K562 (cell line): ENCODE measurements at regions not wholly inside any gene's neighbourhood (a gene's known extent, or its start where the extent isn't known, plus 50 kb on each side); places are given as distances from the start of the nearest gene placed in this dataset.

Experiments
- ARID2 ChIP-seq: fragments of 450-650 bp; IDR thresholded peaks from 2 replicates; pipeline ENCODE4 v1.6.1; 2017; ENCODE audit warnings: antibody characterized with exemption, mild to moderate bottlenecking
- CHD1 ChIP-seq: fragments of 200-600 bp; sonication (generic); IDR thresholded peaks from one replicate; pipeline ENCODE4 v1.6.1; 2012; ENCODE audit warnings: mild to moderate bottlenecking, moderate library complexity, low read length, inconsistent platforms
- ETV1 ChIP-seq: fragments of 450-650 bp; conservative IDR thresholded peaks from 2 replicates; pipeline ENCODE4 v1.6.1; 2016; ENCODE audit warnings: missing genetic modification characterization, control low read depth, low read depth, missing compliant biosample characterization
- HDAC3 ChIP-seq: fragments of 450-650 bp; IDR thresholded peaks from 2 replicates; pipeline ENCODE4 v1.6.1; 2018; ENCODE audit warnings: borderline replicate concordance, mild to moderate bottlenecking, moderate library complexity; ENCODE audit not compliant: partially characterized antibody
- HMG20A ChIP-seq: fragments of 450-650 bp; formaldehyde crosslinking; conservative IDR thresholded peaks from 2 replicates; pipeline ENCODE4 v1.4.0; 2020; ENCODE audit warnings: mild to moderate bottlenecking, mixed read lengths
- NCOA1 ChIP-seq: fragments of 450-650 bp; IDR thresholded peaks from 2 replicates; pipeline ENCODE4 v1.6.1; 2016; ENCODE audit warnings: low read depth
- NFATC3 ChIP-seq: fragments of 450-650 bp; IDR thresholded peaks from 2 replicates; pipeline ENCODE4 v1.6.1; 2017; ENCODE audit warnings: mild to moderate bottlenecking
- TF ChIP-seq, protein P1 (sequence below): fragments of 450-650 bp; IDR thresholded peaks from 2 replicates; pipeline ENCODE4 v1.6.1; 2016; ENCODE audit warnings: low read depth
- TF ChIP-seq, protein P2 (sequence below): fragments of 250-450 bp; sonication (Bioruptor Pico); IDR thresholded peaks from 2 replicates; pipeline ENCODE4 v1.4.0; 2020; ENCODE audit warnings: mild to moderate bottlenecking
- TF ChIP-seq, protein P3 (sequence below): fragments of 450-650 bp; IDR thresholded peaks from 2 replicates; pipeline ENCODE4 v1.7.1; 2018; ENCODE audit warnings: mild to moderate bottlenecking, low read depth; ENCODE audit not compliant: partially characterized antibody

DNA sequence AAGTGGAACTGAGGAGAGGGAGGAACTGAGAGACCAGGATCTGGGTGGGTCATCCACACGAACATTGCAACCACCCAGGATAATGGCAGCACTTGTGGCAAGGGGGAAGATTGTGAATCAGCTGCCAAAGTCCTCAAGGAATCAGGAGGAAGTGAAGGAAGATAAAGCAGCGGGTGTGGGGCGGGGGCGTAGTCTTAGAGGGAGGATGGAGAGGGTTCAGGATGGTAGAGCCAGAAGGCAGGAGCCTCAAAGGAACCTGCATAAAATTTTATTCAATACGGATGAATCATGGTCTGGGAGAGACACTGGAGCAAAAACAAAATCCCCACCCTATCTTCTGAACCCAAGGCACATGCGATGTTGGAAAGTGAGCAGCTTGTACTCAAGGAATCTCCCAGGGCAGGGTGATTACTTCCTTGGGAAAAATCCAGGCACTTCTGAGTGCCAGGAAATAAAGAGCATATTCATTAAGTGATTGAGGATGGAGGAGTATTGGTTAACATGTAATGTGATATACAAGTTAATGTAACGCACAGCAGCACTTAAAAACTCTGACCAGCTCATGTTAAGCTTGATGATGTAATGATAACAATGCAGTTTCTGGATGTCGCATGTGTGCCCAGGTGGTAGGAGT, 82.0 kb upstream of the B3GAT2 start (continued):
- TF ChIP-seq ARID2 (no peak), NCOA1 (no peak), HMG20A (CRISPR knock-in tag) (no peak), ETV1 (tag) (no peak), HDAC3 (no peak), NFATC3 (no peak), CHD1 (no peak)
- TF ChIP-seq, protein P1, sequence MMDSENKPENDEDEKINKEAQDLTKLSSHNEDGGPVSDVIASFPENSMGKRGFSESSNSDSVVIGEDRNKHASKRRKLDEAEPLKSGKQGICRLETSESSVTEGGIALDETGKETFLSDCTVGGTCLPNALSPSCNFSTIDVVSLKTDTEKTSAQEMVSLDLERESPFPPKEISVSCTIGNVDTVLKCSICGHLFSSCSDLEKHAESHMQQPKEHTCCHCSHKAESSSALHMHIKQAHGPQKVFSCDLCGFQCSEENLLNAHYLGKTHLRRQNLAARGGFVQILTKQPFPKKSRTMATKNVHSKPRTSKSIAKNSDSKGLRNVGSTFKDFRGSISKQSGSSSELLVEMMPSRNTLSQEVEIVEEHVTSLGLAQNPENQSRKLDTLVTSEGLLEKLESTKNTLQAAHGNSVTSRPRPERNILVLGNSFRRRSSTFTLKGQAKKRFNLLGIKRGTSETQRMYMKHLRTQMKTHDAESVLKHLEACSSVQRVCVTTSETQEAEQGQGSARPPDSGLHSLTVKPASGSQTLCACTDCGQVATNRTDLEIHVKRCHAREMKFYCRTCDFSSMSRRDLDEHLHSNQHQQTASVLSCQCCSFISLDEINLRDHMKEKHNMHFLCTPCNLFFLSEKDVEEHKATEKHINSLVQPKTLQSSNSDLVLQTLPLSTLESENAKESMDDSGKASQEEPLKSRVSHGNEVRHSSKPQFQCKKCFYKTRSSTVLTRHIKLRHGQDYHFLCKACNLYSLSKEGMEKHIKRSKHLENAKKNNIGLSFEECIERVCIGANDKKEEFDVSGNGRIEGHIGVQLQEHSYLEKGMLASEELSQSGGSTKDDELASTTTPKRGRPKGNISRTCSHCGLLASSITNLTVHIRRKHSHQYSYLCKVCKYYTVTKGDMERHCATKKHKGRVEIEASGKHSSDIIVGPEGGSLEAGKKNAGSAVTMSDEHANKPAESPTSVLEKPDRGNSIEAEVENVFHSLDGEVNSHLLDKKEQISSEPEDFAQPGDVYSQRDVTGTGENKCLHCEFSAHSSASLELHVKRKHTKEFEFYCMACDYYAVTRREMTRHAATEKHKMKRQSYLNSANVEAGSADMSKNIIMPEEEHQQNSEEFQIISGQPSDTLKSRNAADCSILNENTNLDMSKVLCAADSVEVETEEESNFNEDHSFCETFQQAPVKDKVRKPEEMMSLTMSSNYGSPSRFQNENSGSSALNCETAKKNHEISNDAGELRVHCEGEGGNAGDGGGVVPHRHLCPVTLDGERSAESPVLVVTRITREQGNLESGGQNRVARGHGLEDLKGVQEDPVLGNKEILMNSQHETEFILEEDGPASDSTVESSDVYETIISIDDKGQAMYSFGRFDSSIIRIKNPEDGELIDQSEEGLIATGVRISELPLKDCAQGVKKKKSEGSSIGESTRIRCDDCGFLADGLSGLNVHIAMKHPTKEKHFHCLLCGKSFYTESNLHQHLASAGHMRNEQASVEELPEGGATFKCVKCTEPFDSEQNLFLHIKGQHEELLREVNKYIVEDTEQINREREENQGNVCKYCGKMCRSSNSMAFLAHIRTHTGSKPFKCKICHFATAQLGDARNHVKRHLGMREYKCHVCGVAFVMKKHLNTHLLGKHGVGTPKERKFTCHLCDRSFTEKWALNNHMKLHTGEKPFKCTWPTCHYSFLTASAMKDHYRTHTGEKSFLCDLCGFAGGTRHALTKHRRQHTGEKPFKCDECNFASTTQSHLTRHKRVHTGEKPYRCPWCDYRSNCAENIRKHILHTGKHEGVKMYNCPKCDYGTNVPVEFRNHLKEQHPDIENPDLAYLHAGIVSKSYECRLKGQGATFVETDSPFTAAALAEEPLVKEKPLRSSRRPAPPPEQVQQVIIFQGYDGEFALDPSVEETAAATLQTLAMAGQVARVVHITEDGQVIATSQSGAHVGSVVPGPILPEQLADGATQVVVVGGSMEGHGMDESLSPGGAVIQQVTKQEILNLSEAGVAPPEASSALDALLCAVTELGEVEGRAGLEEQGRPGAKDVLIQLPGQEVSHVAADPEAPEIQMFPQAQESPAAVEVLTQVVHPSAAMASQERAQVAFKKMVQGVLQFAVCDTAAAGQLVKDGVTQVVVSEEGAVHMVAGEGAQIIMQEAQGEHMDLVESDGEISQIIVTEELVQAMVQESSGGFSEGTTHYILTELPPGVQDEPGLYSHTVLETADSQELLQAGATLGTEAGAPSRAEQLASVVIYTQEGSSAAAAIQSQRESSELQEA = no peak
- TF ChIP-seq, protein P2, sequence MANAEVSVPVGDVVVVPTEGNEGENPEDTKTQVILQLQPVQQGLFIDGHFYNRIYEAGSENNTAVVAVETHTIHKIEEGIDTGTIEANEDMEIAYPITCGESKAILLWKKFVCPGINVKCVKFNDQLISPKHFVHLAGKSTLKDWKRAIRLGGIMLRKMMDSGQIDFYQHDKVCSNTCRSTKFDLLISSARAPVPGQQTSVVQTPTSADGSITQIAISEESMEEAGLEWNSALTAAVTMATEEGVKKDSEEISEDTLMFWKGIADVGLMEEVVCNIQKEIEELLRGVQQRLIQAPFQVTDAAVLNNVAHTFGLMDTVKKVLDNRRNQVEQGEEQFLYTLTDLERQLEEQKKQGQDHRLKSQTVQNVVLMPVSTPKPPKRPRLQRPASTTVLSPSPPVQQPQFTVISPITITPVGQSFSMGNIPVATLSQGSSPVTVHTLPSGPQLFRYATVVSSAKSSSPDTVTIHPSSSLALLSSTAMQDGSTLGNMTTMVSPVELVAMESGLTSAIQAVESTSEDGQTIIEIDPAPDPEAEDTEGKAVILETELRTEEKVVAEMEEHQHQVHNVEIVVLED (CRISPR knock-in tag) = no peak
- TF ChIP-seq, protein P3, sequence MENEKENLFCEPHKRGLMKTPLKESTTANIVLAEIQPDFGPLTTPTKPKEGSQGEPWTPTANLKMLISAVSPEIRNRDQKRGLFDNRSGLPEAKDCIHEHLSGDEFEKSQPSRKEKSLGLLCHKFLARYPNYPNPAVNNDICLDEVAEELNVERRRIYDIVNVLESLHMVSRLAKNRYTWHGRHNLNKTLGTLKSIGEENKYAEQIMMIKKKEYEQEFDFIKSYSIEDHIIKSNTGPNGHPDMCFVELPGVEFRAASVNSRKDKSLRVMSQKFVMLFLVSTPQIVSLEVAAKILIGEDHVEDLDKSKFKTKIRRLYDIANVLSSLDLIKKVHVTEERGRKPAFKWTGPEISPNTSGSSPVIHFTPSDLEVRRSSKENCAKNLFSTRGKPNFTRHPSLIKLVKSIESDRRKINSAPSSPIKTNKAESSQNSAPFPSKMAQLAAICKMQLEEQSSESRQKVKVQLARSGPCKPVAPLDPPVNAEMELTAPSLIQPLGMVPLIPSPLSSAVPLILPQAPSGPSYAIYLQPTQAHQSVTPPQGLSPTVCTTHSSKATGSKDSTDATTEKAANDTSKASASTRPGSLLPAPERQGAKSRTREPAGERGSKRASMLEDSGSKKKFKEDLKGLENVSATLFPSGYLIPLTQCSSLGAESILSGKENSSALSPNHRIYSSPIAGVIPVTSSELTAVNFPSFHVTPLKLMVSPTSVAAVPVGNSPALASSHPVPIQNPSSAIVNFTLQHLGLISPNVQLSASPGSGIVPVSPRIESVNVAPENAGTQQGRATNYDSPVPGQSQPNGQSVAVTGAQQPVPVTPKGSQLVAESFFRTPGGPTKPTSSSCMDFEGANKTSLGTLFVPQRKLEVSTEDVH = no peak
